Fibroblast of skin of scalp (primary cell): ENCODE measurements at regions not wholly inside any gene's neighbourhood (a gene's known extent, or its start where the extent isn't known, plus 50 kb on each side); places are given as distances from the start of the nearest gene placed in this dataset.

Experiments
- DNase-seq: peaks from one replicate; pipeline ENCODE4 v3.0.0-alpha.2; 2013

DNA sequence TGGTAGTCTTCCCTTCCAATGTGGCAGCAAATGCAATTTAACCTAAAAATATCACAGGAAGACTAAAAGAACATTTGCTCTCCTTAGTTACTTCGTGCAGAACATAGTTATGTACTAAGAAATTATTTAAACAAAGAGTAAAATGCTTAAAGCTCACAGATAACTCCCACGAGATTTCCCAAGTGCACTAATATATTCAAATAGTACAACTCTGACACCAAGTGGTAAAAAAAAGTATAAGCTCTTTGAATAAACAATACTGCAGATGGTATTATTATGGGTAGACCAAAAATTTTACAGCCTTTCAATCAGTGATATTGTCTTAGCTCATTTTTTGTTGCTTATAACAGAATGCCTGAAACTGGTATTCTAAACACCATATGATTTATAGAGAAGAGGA is 52.8 kb upstream of the FILIP1 start:
- DNase-seq = peak; percentile 49

DNA sequence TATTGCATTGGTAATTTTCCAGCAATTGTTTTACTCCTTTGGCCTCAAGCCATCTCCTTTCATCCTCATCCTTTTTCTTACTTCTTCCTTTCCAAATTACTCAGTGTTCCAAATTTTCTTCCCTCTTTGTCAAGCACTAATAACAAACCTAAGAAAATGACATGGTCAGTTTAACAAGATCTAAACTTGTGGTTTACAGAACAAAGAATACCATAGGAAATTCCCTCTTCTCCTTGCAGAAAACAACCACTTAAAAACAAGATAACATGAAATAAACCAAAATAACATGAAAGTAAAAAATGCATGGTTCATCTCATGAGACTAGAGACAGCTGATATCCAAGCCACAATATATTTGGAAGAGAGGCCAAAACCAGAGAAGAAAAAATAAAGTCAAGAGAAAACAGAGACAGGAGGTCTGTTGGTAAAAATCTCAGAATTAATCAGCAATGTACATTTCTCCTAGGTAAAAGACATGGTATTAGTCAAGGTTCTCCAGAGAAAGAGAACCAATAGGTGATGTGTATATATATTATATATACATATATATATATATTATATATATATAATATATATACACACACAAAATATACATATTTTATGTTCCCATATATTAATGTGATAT is 51.0 kb upstream of the SENP6 start:
- no peak for DNase-seq

DNA sequence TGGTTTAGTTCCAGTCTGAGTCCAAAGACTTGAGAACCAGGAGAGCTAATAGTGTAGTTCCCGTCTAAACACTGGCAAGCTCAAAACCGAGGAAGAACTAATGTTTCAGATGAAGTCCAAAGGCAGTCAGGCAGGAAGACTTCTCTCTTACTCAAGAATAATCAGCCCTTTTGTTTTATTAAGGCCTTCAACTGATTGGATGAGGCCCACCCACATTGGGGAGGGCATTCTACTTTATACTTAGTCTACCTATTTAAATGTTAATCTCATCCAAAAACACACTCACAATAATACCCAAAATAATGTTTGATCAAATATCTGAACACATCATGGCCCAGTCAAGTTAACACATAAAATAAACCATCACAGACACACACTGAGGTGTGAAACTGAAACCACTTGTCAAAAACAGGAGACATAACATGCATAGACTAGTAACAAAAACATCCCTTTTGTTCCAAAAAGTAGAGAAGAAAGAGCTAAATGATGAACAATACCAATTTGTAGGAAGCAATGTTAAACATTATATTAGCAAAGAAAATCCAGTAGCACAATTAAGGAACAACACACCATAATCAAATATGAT is 50.2 kb upstream of the SENP6 start:
- DNase-seq = no peak
